ENCODE measurements at regions not wholly inside any gene's neighbourhood (a gene's known extent, or its start where the extent isn't known, plus 50 kb on each side); places are given as distances from the start of the nearest gene placed in this dataset.
"Not testable (repeated sequence)": the region's sequence is repeated elsewhere in the genome, so short reads cannot be mapped to it uniquely, and the experiment has no call there.

GRCh38 chr14:37874065-37874428 lies 278.6 kb downstream of the TTC6 start:
- TF ChIP-seq CTCF (conservative IDR thresholded peaks at IDR 0.05; ENCODE audit: low read length); EZH2phosphoT487 (IDR thresholded peaks at IDR 0.05; ENCODE audit: borderline replicate concordance, low read depth, low read length): not testable (repeated sequence)
